HG02642 (cell line): ENCODE measurements at regions not wholly inside any gene's neighbourhood (a gene's known extent, or its start where the extent isn't known, plus 50 kb on each side); places are given as distances from the start of the nearest gene placed in this dataset.
"Not testable (repeated sequence)": the region's sequence is repeated elsewhere in the genome, so short reads cannot be mapped to it uniquely, and the experiment has no call there.

Source experiments
- ATAC-seq: cut with Tn5 transposase; IDR thresholded peaks from one replicate; pipeline ENCODE4 v1.9.1; 2021; ENCODE audit warnings: mild to moderate bottlenecking; ENCODE audit not compliant: unreplicated experiment, poor library complexity

DNA sequence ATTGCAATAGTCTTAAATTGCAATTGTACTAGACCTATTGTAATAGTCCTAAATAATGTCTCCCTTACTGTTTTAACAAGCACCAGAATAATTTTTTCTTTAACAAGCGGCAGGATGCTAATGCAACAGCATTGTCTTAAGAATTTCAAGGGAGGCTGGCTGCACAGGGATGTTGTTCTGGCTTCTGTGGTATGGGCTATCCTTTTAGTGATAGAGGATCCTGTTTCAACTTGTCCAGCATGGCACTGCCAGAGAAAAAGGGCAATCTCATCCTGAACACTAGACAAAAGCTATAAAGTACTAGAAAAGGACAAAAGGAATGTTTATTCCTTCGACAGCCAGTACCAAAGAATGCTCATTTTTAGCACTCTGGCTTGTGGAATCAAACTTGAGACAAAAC, 405.5 kb upstream of the ACTRT1 start:
- no peak for ATAC-seq

GRCh38 chrX:128439159-128439558, 387.0 kb upstream of the ACTRT1 start:
- no peak for ATAC-seq

DNA sequence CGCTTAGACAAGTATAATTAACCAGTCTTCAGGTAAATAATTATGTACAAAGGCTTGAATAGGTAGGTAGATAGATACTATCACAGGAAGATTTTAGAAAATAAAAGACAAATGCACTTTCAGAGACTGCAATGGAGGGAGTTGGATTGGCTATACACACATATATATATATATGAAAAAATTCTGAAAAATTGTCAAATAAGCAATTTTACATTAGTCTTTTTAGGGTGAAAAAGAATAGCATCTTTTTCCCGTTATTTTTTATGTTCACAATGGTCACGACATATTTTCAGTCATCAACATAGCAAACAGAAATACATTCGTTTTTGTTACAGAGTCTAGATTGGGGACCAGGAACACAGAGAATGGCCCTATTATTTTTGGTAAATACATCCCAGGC, 385.9 kb upstream of the ACTRT1 start:
- no peak for ATAC-seq

DNA sequence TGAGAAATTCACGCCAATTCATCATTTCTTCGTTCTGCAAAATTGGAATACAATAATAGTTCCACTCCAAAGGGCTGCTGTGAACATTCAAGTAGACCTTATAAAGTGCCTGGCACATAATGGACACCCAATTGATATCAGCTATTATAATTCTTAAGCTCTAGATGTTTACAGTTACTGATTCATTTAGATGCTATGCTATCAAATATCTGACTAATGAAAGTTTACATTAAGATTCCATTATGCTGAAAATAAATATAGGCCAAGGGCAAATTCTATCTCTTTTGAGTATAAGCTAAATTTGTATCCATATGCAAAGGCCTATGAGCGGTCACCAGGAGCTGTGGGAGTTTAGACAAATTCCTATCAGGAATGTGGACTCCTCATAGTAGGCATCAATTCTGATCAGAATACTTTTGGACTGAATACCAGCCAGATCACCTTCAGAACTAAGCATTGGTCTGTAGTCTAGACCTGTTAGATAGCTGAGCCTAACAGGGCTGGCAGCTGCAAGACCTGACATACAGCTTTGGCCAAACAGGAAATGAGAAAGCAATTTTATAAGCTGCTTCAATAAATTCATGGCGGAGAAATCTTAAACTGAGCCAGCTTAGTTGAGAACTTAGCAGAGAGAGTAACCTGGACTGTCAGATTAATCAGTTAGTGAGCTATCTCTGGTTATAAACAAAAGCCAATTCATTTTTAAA, 384.3 kb upstream of the ACTRT1 start:
- ATAC-seq: no peak

DNA sequence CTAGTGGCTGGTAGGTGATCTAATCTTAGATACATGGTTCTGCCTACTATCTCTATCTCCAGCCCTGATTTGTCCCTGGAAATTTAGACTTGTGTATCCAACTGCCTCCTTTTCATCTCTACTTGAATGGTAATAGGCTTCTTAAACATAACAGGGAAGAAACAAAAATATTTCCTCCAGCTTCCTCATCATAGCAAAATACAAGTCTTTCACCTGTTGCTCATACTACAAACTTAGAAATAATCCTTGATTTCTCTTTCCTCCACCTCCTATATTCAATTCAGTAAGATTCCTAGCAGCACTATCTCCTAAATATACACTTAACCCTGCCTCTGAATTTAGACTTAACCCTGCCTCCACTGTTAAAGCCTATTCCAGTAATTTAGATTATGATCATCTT, 373.3 kb upstream of the ACTRT1 start:
- no peak for ATAC-seq

GRCh38 chrX:128408842-128409241, 356.6 kb upstream of the ACTRT1 start:
- ATAC-seq: no peak

DNA sequence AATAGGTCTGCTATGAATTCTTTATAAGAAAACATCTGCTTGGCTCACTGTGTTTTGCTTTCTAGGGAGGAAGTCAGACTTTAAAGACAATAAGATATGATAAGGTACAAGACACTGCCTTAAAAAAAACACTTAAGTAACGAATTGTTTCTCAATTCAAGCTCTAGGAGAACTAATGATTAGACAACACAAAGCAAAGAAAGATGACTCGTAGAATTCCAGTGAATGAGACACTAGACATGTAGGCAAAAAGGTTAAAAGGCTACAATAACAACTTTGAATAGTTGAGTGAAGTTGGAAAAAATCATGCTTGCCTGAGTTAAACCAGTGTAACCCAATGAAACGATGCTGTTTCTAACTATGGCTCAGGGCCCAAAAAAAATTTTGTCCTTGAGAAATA, 344.4 kb upstream of the ACTRT1 start:
- ATAC-seq: no peak

DNA sequence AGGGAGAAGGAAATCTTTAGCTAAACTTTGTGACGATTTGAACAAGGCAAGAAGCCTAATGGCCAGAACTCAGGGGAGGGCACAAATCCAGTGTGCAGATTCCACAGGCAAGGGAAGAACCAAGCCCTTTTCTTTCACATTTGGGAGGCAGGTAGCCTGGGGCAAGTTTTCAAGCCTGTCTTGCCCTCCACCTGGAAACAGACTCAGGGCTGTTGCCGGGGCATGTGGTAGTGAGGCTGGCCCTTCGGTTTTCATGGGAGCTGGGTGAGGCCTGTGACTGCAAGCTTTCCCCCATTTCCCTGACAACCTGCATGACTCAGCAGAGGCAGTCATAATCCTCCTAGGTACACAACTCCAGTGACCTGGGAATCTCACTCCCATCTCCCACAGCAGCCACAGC, 331.6 kb upstream of the ACTRT1 start:
- ATAC-seq: not testable (repeated sequence)

- ATAC-seq: no peak
Measured at GRCh38 chrX:128365492-128365891, 313.3 kb upstream of the ACTRT1 start.

DNA sequence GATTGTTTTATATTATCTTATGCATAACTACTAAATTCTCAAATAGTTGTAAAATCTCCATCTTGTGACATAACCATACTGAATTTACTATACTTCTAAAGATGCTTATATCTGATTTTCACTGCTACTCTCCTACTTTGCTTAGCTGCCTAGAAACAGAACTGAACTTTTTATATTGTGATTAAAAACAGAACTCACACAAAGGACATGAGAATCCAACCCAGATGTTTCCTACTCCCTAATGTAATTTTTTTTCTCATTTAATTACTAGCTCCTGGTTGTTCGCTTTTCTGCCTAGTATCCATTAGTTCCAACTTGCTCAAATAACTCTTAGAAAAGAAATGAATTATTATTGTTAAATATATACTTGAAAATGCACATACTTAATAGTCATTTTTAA, 283.5 kb upstream of the ACTRT1 start:
- ATAC-seq: no peak

GRCh38 chrX:128334821-128335220, 282.6 kb upstream of the ACTRT1 start:
- ATAC-seq: no peak

GRCh38 chrX:128310912-128311311, 258.7 kb upstream of the ACTRT1 start:
- no peak for ATAC-seq

- ATAC-seq: no peak
Measured at GRCh38 chrX:128309311-128309710, 257.1 kb upstream of the ACTRT1 start.

- no peak for ATAC-seq
Measured at GRCh38 chrX:128294198-128294597, 242.0 kb upstream of the ACTRT1 start.

DNA sequence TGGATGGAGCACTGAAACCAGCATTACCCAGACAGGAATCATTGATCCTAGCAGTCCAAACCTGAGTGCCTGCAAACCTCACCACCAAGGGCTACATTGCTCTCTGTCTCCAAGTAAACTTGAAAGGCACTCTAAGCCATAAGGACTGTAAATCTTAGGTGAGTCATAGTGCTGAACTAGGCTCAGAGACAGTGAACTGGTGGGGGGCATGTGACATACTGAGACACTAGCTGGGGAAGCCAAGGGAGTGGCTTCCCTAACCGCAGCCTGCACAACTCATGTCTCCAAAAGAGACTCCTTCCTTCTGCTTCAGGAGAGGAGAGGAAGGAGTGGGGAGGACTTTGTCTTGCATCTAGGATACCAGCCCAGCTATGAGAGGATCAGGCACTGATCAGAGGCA, 235.5 kb upstream of the ACTRT1 start:
- no peak for ATAC-seq

GRCh38 chrX:128250621-128251020, 198.4 kb upstream of the ACTRT1 start:
- ATAC-seq: no peak

GRCh38 chrX:128216364-128216763, 164.2 kb upstream of the ACTRT1 start:
- ATAC-seq: no peak

GRCh38 chrX:128165884-128166408, 113.7 kb upstream of the ACTRT1 start:
- ATAC-seq: no peak

DNA sequence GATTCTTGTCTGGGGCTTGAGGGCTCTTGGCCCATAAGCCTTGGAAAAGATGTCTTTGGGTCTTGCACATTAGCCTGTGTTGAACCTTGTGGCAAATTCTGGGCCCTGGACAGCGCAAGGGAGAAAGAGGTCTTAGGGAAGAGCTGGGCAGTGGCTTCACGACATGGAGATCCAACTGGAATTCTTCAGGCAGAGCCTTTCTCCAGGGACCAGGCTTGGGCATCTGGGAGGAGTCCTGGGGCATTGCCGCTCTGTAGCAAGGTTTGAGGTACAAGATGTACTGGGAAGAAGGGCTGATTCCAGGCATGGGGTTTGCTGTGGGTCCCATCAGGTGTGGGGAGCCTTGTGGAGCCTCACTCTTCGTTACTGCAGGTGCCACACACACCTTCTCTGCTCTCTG, 104.0 kb upstream of the ACTRT1 start:
- no peak for ATAC-seq

DNA sequence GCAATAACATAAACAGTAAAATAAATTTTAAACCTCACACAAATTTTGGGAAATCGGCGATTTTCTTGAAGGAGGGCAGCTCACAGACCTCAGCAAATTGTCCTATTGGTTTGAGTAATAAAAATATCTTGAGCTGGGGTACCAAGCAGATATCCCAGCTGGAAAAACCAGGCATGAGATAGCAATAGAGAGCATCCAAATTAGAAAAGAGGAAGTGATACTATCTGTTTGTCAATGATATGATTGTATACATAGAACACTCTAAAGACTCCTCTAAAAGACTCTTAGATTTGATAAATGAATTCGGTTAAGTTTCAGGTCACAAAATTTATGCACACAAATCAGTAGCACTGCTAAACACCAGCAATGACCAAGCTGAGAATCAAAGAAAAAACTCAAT, 90.5 kb upstream of the ACTRT1 start:
- ATAC-seq: no peak

- no peak for ATAC-seq
Measured at GRCh38 chrX:128106630-128107029, 54.4 kb upstream of the ACTRT1 start.

DNA sequence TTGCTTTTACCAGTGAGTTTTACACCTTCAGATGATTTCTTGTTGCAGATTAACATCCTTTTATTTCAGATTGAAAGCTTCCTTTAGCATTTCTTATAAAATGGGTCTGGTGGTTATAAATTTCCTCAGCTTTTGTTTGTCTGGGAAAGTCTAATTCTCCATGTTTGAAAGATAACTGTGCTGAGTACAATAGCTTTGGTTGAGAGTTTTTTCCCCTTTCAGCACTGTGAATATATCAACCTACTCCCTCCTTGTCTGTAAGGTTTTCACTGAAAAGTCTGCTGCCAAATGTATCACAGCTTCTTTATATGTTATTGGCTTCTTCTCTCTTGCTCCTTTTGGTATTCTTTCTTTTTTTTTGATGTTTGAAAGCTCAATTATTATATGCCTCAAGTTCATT, 53.5 kb upstream of the ACTRT1 start:
- ATAC-seq: no peak
